ENCODE measurements at regions not wholly inside any gene's neighbourhood (a gene's known extent, or its start where the extent isn't known, plus 50 kb on each side); places are given as distances from the start of the nearest gene placed in this dataset.

DNA sequence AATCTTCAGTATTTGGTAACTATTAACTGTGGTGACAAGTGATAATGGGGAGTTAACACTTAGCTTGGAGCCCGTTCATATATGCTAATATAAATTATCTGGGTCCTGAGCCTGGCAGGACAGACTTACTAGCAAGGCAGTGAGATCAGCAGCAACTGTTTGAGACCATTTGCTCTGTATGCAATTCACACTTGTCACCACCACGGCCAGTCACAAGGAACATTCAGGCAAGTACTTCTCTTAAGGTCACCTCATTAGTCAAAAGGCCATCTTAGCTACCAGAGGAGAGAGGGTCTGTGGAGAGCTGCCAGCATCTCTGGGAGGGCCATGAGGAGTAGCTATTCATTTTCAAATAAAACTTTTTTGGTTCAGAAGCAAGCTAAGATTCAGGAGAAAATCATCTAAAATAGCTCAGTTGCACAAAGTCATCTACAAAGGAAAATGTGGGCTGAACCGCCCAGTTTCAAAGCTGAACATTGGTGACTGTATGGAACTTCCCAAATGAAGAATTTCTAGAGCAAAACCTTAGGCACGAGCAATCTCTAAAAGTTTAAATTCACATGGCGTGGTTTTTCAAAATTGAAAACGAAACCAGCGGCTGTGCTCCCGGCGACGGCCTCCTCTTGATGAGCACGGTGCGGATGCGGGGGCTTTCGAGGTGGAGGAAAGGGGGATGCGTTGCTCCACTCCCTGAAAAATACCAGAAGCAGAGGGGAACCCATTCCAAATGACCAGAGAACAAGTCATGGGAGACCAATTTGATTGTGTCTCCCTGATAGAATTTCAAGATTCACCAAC is 233.5 kb upstream of the MGMT start:
- no peak overlapping the region for H3K4me3 ChIP-seq
- WGBS, 3 donors, result 82 to 87% (median 84%) methylated on average over 15 of the region's 15 CpGs
- TF ChIP-seq POLR2A (IDR thresholded peaks at IDR 0.05), result no peak

DNA sequence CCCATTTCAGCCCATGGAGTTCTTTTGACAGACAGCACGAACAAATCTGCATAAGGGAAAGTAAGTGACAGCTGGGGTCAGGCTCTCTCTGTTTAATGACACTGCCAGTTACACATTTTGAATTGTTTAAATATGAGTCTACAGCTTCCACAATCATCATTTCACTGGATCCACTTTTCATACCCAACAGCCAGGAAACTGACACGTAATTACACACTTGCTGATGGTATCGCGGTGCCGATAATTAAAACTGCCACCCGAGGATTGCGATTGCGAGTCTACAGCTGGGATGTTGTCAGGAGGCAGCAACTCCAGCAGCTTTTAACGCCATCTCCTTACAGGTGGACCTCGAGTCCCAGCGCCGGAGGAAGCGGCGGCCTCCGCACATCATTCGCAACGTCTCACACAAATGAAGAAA is 230.8 kb upstream of the MGMT start:
- TF ChIP-seq EP300 (IDR thresholded peaks at IDR 0.05), result no peak
- TF ChIP-seq, protein P1, sequence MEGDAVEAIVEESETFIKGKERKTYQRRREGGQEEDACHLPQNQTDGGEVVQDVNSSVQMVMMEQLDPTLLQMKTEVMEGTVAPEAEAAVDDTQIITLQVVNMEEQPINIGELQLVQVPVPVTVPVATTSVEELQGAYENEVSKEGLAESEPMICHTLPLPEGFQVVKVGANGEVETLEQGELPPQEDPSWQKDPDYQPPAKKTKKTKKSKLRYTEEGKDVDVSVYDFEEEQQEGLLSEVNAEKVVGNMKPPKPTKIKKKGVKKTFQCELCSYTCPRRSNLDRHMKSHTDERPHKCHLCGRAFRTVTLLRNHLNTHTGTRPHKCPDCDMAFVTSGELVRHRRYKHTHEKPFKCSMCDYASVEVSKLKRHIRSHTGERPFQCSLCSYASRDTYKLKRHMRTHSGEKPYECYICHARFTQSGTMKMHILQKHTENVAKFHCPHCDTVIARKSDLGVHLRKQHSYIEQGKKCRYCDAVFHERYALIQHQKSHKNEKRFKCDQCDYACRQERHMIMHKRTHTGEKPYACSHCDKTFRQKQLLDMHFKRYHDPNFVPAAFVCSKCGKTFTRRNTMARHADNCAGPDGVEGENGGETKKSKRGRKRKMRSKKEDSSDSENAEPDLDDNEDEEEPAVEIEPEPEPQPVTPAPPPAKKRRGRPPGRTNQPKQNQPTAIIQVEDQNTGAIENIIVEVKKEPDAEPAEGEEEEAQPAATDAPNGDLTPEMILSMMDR (IDR thresholded peaks at IDR 0.05), result no peak
- no peak for TF ChIP-seq POLR2A (IDR thresholded peaks at IDR 0.05)

More for the DNA sequence above, 233.5 kb upstream of the MGMT start:
- DNase-seq, result no peak
- Histone ChIP-seq H3K27me3 (no peaks in the 10 kb centered on the region), H3K9me3 (no peaks in the 10 kb centered on the region), H3K36me3 (no peaks in the 10 kb centered on the region), H3K27ac (no peak overlapping the region), H3K4me1 (ENCODE audit: insufficient read depth) (no peaks in the 10 kb centered on the region)
- intact Hi-C loops (cut with DNase I), result loop anchor here in 1 of 4 donors (1.0 kb wide), 1 partner anchor 41 kb away; no protein-coding TSS in a partner anchor

DNA sequence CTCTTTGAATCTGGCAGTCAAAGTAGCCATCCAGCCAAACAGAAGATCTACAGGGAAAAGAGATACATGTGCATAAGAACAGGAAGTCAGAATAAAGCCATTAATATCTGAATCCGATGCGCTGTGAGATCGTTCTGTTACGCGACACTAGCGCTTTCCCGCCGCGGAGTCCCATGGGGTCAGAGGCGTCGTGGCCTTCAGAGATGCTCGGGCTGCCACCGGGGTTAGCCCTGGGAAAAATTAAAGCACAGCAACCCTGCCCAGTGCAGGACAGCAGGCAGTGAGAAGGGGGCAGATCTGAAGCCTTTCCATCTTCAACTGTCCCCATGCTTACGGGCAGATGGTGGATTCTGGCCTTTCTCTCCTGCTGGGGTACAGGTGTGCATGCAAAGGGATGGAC is 225.6 kb upstream of the MGMT start:
- Histone ChIP-seq H3K4me1 (ENCODE audit: insufficient read depth) (no peaks in the 10 kb centered on the region), H3K4me3 (no peak overlapping the region), H3K36me3 (no peaks in the 10 kb centered on the region), H3K27ac (no peak overlapping the region), H3K9me3 (no peaks in the 10 kb centered on the region), H3K27me3 (no peaks in the 10 kb centered on the region)
- intact Hi-C loops (cut with DNase I), result no loop called here
- WGBS, 3 donors, result 82 to 89% (median 89%) methylated on average over 14 of the region's 14 CpGs
- TF ChIP-seq POLR2A (IDR thresholded peaks at IDR 0.05) (no peak), EP300 (IDR thresholded peaks at IDR 0.05) (no peak)
- TF ChIP-seq, protein P1 (IDR thresholded peaks at IDR 0.05), result no peak
- no peak for DNase-seq

More for the DNA sequence above, 230.8 kb upstream of the MGMT start:
- intact Hi-C loops (cut with DNase I), result no loop called here
- Histone ChIP-seq H3K27ac (no peak overlapping the region), H3K9me3 (no peaks in the 10 kb centered on the region), H3K36me3 (no peaks in the 10 kb centered on the region), H3K4me1 (ENCODE audit: insufficient read depth) (no peaks in the 10 kb centered on the region), H3K4me3 (no peak overlapping the region), H3K27me3 (no peaks in the 10 kb centered on the region)
- no peak for DNase-seq
- WGBS, 3 donors, result 94 to 97% (median 94%) methylated on average over 17 of the region's 17 CpGs

DNA sequence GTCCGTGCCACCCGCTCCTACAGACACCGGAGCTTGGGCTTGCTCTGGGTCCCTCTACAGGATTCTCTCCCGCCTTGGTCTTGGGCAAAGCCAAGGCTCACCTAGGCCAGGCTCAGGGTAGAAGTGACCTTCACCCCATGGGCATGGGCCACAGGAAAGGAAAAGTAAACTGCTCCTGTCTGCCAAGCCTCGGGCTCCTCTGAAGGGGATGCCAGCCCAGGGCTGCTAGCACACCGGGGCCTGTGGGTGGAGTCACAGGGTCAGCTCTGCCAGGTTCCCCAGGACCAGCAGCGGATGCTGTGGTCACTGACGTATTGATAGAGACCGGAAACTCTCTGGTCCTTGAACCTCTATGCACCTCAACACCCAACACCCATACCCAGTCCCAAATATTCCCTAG is 222.7 kb upstream of the MGMT start:
- Histone ChIP-seq H3K4me3 (no peak overlapping the region), H3K36me3 (no peaks in the 10 kb centered on the region), H3K27ac (no peak overlapping the region), H3K4me1 (ENCODE audit: insufficient read depth) (no peaks in the 10 kb centered on the region), H3K27me3 (no peaks in the 10 kb centered on the region), H3K9me3 (no peaks in the 10 kb centered on the region)
- intact Hi-C loops (cut with DNase I), result no loop called here
- 81 to 91% (median 89%) methylated on average over 9 of the region's 9 CpGs for WGBS, 3 donors
- no peak for TF ChIP-seq EP300 (IDR thresholded peaks at IDR 0.05)
- TF ChIP-seq POLR2A (IDR thresholded peaks at IDR 0.05), result no peak
- TF ChIP-seq, protein P1 (IDR thresholded peaks at IDR 0.05), result no peak
- no peak for DNase-seq

DNA sequence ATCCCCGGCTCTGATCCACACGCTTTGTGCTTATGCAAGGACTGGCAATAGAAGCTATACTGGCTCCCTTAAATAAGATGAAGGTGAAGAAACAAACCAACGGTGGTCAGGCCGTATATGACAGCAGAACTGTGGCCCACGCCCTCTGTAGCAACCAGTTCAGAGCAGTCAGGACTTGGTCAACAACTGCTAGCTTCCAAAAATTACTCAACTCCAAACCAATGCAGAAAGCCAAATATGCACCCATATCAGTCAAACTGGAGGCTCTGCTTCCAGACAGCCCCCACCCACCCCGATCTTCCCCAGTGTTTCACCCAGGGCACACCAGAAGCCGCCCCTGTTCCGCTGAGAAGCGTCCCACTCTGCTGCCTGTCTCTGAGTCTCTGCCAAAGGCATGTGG is 222.3 kb upstream of the MGMT start:
- H3K4me1 ChIP-seq (ENCODE audit: insufficient read depth), result no peaks in the 10 kb centered on the region
- TF ChIP-seq, protein P1 (IDR thresholded peaks at IDR 0.05), result no peak
- no peak for DNase-seq
- 81 to 90% (median 84%) methylated on average over 9 of the region's 9 CpGs for WGBS, 3 donors
- H3K27ac ChIP-seq, result no peak overlapping the region
- intact Hi-C loops (cut with DNase I), result no loop called here
- no peaks in the 10 kb centered on the region for H3K36me3 ChIP-seq
- no peaks in the 10 kb centered on the region for H3K27me3 ChIP-seq
- H3K9me3 ChIP-seq, result no peaks in the 10 kb centered on the region
- no peak overlapping the region for H3K4me3 ChIP-seq

Data from ovary (tissue), 7 donors.